ENCODE measurements at regions not wholly inside any gene's neighbourhood (a gene's known extent, or its start where the extent isn't known, plus 50 kb on each side); places are given as distances from the start of the nearest gene placed in this dataset.

DNA sequence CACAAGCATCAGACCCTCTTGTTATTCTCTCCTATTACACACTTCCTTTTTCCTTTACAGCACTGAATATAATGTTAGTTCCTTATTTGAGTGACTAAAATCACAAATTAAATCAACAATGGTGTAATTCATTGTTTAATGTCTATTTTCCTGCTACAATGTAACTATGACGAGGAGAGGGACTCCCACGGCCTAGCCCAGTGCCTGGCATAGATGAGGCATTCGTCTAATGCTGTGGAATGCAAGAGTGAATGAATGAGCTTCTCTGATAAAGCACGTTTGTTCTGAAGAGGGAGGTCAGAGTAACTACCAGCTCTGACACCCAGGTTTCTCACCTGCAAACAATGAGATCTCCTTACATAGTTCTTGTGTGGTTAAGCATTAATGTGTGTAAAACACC lies 479.4 kb downstream of the OMA1 start:
- TF ChIP-seq, protein P1, sequence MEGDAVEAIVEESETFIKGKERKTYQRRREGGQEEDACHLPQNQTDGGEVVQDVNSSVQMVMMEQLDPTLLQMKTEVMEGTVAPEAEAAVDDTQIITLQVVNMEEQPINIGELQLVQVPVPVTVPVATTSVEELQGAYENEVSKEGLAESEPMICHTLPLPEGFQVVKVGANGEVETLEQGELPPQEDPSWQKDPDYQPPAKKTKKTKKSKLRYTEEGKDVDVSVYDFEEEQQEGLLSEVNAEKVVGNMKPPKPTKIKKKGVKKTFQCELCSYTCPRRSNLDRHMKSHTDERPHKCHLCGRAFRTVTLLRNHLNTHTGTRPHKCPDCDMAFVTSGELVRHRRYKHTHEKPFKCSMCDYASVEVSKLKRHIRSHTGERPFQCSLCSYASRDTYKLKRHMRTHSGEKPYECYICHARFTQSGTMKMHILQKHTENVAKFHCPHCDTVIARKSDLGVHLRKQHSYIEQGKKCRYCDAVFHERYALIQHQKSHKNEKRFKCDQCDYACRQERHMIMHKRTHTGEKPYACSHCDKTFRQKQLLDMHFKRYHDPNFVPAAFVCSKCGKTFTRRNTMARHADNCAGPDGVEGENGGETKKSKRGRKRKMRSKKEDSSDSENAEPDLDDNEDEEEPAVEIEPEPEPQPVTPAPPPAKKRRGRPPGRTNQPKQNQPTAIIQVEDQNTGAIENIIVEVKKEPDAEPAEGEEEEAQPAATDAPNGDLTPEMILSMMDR (IDR thresholded peaks at IDR 0.05): no peak
- TF ChIP-seq POLR2A (IDR thresholded peaks at IDR 0.05): no peak
- no peak for TF ChIP-seq POLR2AphosphoS5 (IDR thresholded peaks at IDR 0.05)
- no peak for TF ChIP-seq EP300 (IDR thresholded peaks at IDR 0.05)
